H9 (cell line): ENCODE measurements at regions not wholly inside any gene's neighbourhood (a gene's known extent, or its start where the extent isn't known, plus 50 kb on each side); places are given as distances from the start of the nearest gene placed in this dataset.

Experiments
- DNase-seq: peaks from one replicate; pipeline ENCODE4 v3.0.0-alpha.2; 2017
- H2AFZ ChIP-seq: one replicate; pipeline ENCODE4 v1.6.1; 2013; ENCODE audit warnings: mild to moderate bottlenecking, low read length, control low read depth, moderate library complexity
- H2AK5ac ChIP-seq: 2 replicates; pipeline ENCODE4 v1.6.1; 2013; ENCODE audit warnings: low read length, control low read depth, mixed read lengths; ENCODE audit not compliant: insufficient read length
- H2BK120ac ChIP-seq: one replicate; pipeline ENCODE4 v1.6.1; 2013; ENCODE audit warnings: low read depth, mild to moderate bottlenecking, low read length, control low read depth, inconsistent platforms; ENCODE audit not compliant: poor library complexity, severe bottlenecking
- H2BK12ac ChIP-seq: 2 replicates; pipeline ENCODE4 v1.6.1; 2013; ENCODE audit warnings: low read length, control low read depth, mixed read lengths, low read depth; ENCODE audit not compliant: insufficient read length
- H2BK15ac ChIP-seq: 2 replicates; pipeline ENCODE4 v1.6.1; 2013; ENCODE audit warnings: low read depth, low read length, control low read depth
- H2BK20ac ChIP-seq: one replicate; pipeline ENCODE4 v1.6.1; 2013; ENCODE audit warnings: low read depth, mild to moderate bottlenecking, low read length, control low read depth, inconsistent platforms; ENCODE audit not compliant: poor library complexity, severe bottlenecking
- H2BK5ac ChIP-seq: 2 replicates; pipeline ENCODE4 v1.6.1; 2013; ENCODE audit warnings: low read length, control low read depth, mixed read lengths; ENCODE audit not compliant: insufficient read length
- H3K14ac ChIP-seq: 2 replicates; pipeline ENCODE4 v1.6.1; 2013; ENCODE audit warnings: low read length, control low read depth; ENCODE audit not compliant: insufficient read depth
- H3K18ac ChIP-seq: 2 replicates; pipeline ENCODE4 v1.6.1; 2013; ENCODE audit warnings: low read depth, mild to moderate bottlenecking, mixed read lengths, low read length, control low read depth; ENCODE audit not compliant: insufficient read length
- H3K23ac ChIP-seq: 2 replicates; pipeline ENCODE4 v1.6.1; 2013; ENCODE audit warnings: low read length, control low read depth, mixed read lengths, low read depth; ENCODE audit not compliant: insufficient read length
- H3K23me2 ChIP-seq: 2 replicates; pipeline ENCODE4 v1.6.1; 2013; ENCODE audit warnings: low read depth, mild to moderate bottlenecking, mixed read lengths, low read length, control low read depth; ENCODE audit not compliant: insufficient read length, poor library complexity, severe bottlenecking
- H3K27ac ChIP-seq: 2 replicates; pipeline ENCODE4 v1.5.1; 2013; ENCODE audit warnings: low read length, control low read depth, mixed read lengths, low read depth; ENCODE audit not compliant: insufficient read length
- H3K27me3 ChIP-seq: 2 replicates; pipeline ENCODE4 v1.6.1; 2013; ENCODE audit warnings: low read length, control low read depth, inconsistent platforms; ENCODE audit not compliant: insufficient read depth
- H3K4ac ChIP-seq: 2 replicates; pipeline ENCODE4 v1.6.1; 2013; ENCODE audit warnings: low read depth, mild to moderate bottlenecking, control low read depth, inconsistent platforms, low read length, moderate library complexity
- H3K4me1 ChIP-seq: 2 replicates; pipeline ENCODE4 v1.6.1; 2013; ENCODE audit warnings: low read length, control low read depth, inconsistent platforms; ENCODE audit not compliant: insufficient read depth
- H3K4me2 ChIP-seq: 2 replicates; pipeline ENCODE4 v1.6.1; 2013; ENCODE audit warnings: low read length, control low read depth, mixed read lengths; ENCODE audit not compliant: insufficient read length, insufficient read depth
- H3K56ac ChIP-seq: 2 replicates; pipeline ENCODE4 v1.6.1; 2013; ENCODE audit warnings: low read depth, mild to moderate bottlenecking, mixed read lengths, low read length, control low read depth; ENCODE audit not compliant: insufficient read length
- H3K79me1 ChIP-seq: 2 replicates; pipeline ENCODE4 v1.6.1; 2013; ENCODE audit warnings: low read depth, mild to moderate bottlenecking, moderate library complexity, low read length, control low read depth, inconsistent platforms; ENCODE audit not compliant: insufficient read depth, poor library complexity, severe bottlenecking
- H3K79me2 ChIP-seq: 2 replicates; pipeline ENCODE4 v1.6.1; 2013; ENCODE audit warnings: low read length, control low read depth, inconsistent platforms; ENCODE audit not compliant: insufficient read depth
- H3K9ac ChIP-seq: 2 replicates; pipeline ENCODE4 v1.6.1; 2013; ENCODE audit warnings: low read length, control low read depth, mixed read lengths; ENCODE audit not compliant: insufficient read length; ENCODE audit errors: extremely low read depth
- H3K9me3 ChIP-seq: one replicate; pipeline ENCODE4 v1.6.1; 2013; ENCODE audit warnings: low read depth, low read length, inconsistent platforms; ENCODE audit not compliant: control insufficient read depth
- H3T11ph ChIP-seq: one replicate; pipeline ENCODE4 v1.6.1; 2013; ENCODE audit warnings: mild to moderate bottlenecking, low read length, control low read depth, inconsistent platforms
- H4K20me1 ChIP-seq: one replicate; pipeline ENCODE4 v1.6.1; 2013; ENCODE audit not compliant: control insufficient read depth, insufficient read length, insufficient read depth
- H4K5ac ChIP-seq: 2 replicates; pipeline ENCODE4 v1.6.1; 2013; ENCODE audit warnings: low read depth, mild to moderate bottlenecking, mixed read lengths, low read length, control low read depth; ENCODE audit not compliant: insufficient read length
- H4K8ac ChIP-seq: replicated peaks from 2 replicates; pipeline ENCODE4 v1.6.1; 2013; ENCODE audit warnings: low read length, control low read depth, mixed read lengths, low read depth; ENCODE audit not compliant: insufficient read length
- H4K91ac ChIP-seq: 2 replicates; pipeline ENCODE4 v1.6.1; 2013; ENCODE audit warnings: low read depth, mild to moderate bottlenecking, moderate library complexity, mixed read lengths, low read length, control low read depth; ENCODE audit not compliant: insufficient read length
- H3K27ac Mint-ChIP-seq, 3 experiments: 2 replicates in 2 of 3; 3 replicates in 1 of 3; pipeline ENCODE4 v1.8.0; 2020 to 2021; ENCODE audit warnings: mixed read lengths in 3 of 3, mild to moderate bottlenecking in 1 of 3, moderate library complexity in 1 of 3
- H3K27me3 Mint-ChIP-seq: 2 replicates; pipeline ENCODE4 v1.8.0; 2021; ENCODE audit warnings: low read depth, mild to moderate bottlenecking, moderate library complexity, mixed read lengths
- H3K36me3 Mint-ChIP-seq, 3 experiments: 2 replicates in 2 of 3; 3 replicates in 1 of 3; pipeline ENCODE4 v1.8.0; 2020 to 2021; ENCODE audit warnings: low read depth in 3 of 3, mixed read lengths in 3 of 3; ENCODE audit not compliant: insufficient read depth in 1 of 3
- H3K4me1 Mint-ChIP-seq, 2 experiments: 2 replicates each; pipeline ENCODE4 v1.8.0; 2020; ENCODE audit warnings: mixed read lengths in 2 of 2
- H3K4me3 Mint-ChIP-seq, 2 experiments: 2 replicates in 1 of 2; 3 replicates in 1 of 2; pipeline ENCODE4 v1.8.0; 2020 to 2021; ENCODE audit warnings: mild to moderate bottlenecking in 2 of 2, mixed read lengths in 2 of 2, moderate library complexity in 1 of 2
- H3K9me3 Mint-ChIP-seq, 2 experiments: 2 replicates in 1 of 2; 3 replicates in 1 of 2; pipeline ENCODE4 v1.8.0; 2020; ENCODE audit warnings: mild to moderate bottlenecking in 2 of 2, mixed read lengths in 2 of 2, moderate library complexity in 1 of 2
- CTCF ChIP-seq: fragments of 200-600 bp; sonication (generic); conservative IDR thresholded peaks from 3 replicates; pipeline ENCODE4 v1.8.0; 2021; ENCODE audit warnings: antibody characterized with exemption, mild to moderate bottlenecking
- WGBS: extraction: QIAGEN DNeasy Blood & Tissue Kit; methylation state at CpG from one replicate; pipeline ENCODE4 v1.1.7; 2013; ENCODE audit warnings: missing lambda C conversion rate, low lambda C conversion rate, mixed read lengths; ENCODE audit not compliant: insufficient read length; ENCODE audit errors: extremely low coverage; 5-methylcytosine and 5-hydroxymethylcytosine counted together

GRCh38 chr4:28639747-28640146 lies 1779.1 kb downstream of the STIM2 start:
- no peak overlapping the region for H2AK5ac ChIP-seq
- Mint-ChIP-seq H3K4me1 (no peaks in the 10 kb centered on the region), H3K27ac (no peak overlapping the region), H3K27me3 (no peaks in the 10 kb centered on the region), H3K4me3 (no peak overlapping the region), H3K36me3 (no peaks in the 10 kb centered on the region), H3K9me3 (no peaks in the 10 kb centered on the region; a peak in 1 of 5 replicates)
- H4K5ac ChIP-seq, result no peak overlapping the region
- TF ChIP-seq CTCF, result no peak
- no peak overlapping the region for H2BK120ac ChIP-seq
- no peak overlapping the region for H3K23ac ChIP-seq
- H3K27ac ChIP-seq, result no peak overlapping the region
- DNase-seq, result no peak
- H4K91ac ChIP-seq, result no peak overlapping the region
- no peak overlapping the region for H3K56ac ChIP-seq
- H4K8ac ChIP-seq, result no peak overlapping the region
- no peak overlapping the region for H3K4ac ChIP-seq
- no peak overlapping the region for H3T11ph ChIP-seq
- H2BK15ac ChIP-seq, result no peak overlapping the region
- no peaks in the 10 kb centered on the region for H3K27me3 ChIP-seq
- H3K4me2 ChIP-seq, result no peak overlapping the region
- H3K4me1 ChIP-seq, result no peaks in the 10 kb centered on the region
- no peaks in the 10 kb centered on the region for H4K20me1 ChIP-seq
- H3K9me3 ChIP-seq, result no peaks in the 10 kb centered on the region
- H3K9ac ChIP-seq, result no peak overlapping the region
- WGBS, result no CpG with 5 or more reads among the region's 2 CpGs
- no peaks in the 10 kb centered on the region for H3K79me1 ChIP-seq
- H2BK12ac ChIP-seq, result no peak overlapping the region
- H2BK5ac ChIP-seq, result no peak overlapping the region
- H2BK20ac ChIP-seq, result no peak overlapping the region
- no peak overlapping the region for H2AFZ ChIP-seq
- no peaks in the 10 kb centered on the region for H3K79me2 ChIP-seq
- no peak overlapping the region for H3K18ac ChIP-seq
- no peaks in the 10 kb centered on the region for H3K23me2 ChIP-seq
- no peak overlapping the region for H3K14ac ChIP-seq
